ENCODE measurements at regions not wholly inside any gene's neighbourhood (a gene's known extent, or its start where the extent isn't known, plus 50 kb on each side); places are given as distances from the start of the nearest gene placed in this dataset.

GRCh38 chr3:153246806-153247205, 84.8 kb downstream of the RAP2B start:
- Histone ChIP-seq H2AFZ (ENCODE audit: low read depth, low read length) (no peak overlapping the region), H3K36me3 (ENCODE audit: control insufficient read depth in 2 of 2, extremely low read depth in 1 of 2, insufficient read depth in 2 of 2, low read length in 2 of 2) (no peaks in the 10 kb centered on the region), H3K4me2 (ENCODE audit: insufficient read depth, low read length) (no peak overlapping the region), H3K9ac (replicated peaks; ENCODE audit: extremely low read depth, insufficient read depth, low read length) (no peak overlapping the region), H3K79me2 (ENCODE audit: control insufficient read depth, insufficient read depth, low read length) (no peaks in the 10 kb centered on the region), H4K20me1 (replicated peaks; ENCODE audit: control insufficient read depth, extremely low read depth, insufficient read depth, low read length) (no peaks in the 10 kb centered on the region), H3K9me3 (replicated peaks; ENCODE audit: control insufficient read depth, insufficient read depth, low read length) (no peaks in the 10 kb centered on the region), H3K4me1 (ENCODE audit: control insufficient read depth, extremely low read depth, insufficient read depth, low read length) (no peaks in the 10 kb centered on the region), H3K4me3 (replicated peaks in 1 of 3; ENCODE audit: insufficient read depth in 1 of 3, low read depth in 1 of 3, low read length in 3 of 3) (no peak overlapping the region), H3K9me1 (replicated peaks; ENCODE audit: control insufficient read depth, extremely low read depth, insufficient read depth, low read length) (no peaks in the 10 kb centered on the region), H3K27me3 (ENCODE audit: control insufficient read depth in 2 of 2, insufficient read depth in 2 of 2, low read length in 2 of 2) (no peaks in the 10 kb centered on the region), H3K27ac (ENCODE audit: insufficient read depth, low read depth, low read length) (no peak overlapping the region)
- intact Hi-C loops (cut with micrococcal nuclease) = no loop called here
- ChIA-PET CTCF (interaction anchor here (1.1 kb wide), 1 partner anchor 37 kb away, joined by 4 read pairs; no protein-coding TSS in a partner anchor), POLR2A (no interaction called here)
- DNase-seq (ENCODE audit: low read depth, low spot score) = no peak
- FAIRE-seq = no peak
- dilution Hi-C loops (cut with MboI; ENCODE audit: extremely low pct_ligation_motif_present, low sequenced_read_pairs) = no loop called here
- no TSS peak for BruUV-seq (replicated peaks)
- no peak for TF ChIP-seq CTCF (IDR thresholded peaks at IDR 0.05; ENCODE audit: extremely low read depth in 1 of 2, insufficient read depth in 1 of 2, low read depth in 1 of 2, low read length in 2 of 2)
- no peak for TF ChIP-seq GATA2 (IDR thresholded peaks at IDR 0.05; ENCODE audit: insufficient read depth, insufficient read length, low read depth, low read length)
- no peak for TF ChIP-seq JUN (IDR thresholded peaks at IDR 0.05; ENCODE audit: borderline replicate concordance, insufficient read depth, insufficient read length, low read depth)
- no peak for TF ChIP-seq EZH2 (IDR thresholded peaks at IDR 0.05; ENCODE audit: borderline replicate concordance, low read depth, low read length, severe bottlenecking)
- no peak for TF ChIP-seq FOS (IDR thresholded peaks at IDR 0.05; ENCODE audit: borderline replicate concordance, insufficient read depth, low read length)
- TF ChIP-seq POLR2A (IDR thresholded peaks at IDR 0.05; ENCODE audit: low read depth, low read length) = no peak
- TF ChIP-seq MAX (IDR thresholded peaks at IDR 0.05; ENCODE audit: insufficient read depth, insufficient read length) = no peak
- TF ChIP-seq POLR2AphosphoS5 (IDR thresholded peaks at IDR 0.05; ENCODE audit: insufficient read depth, low read depth, low read length) = no peak
- TF ChIP-seq MYC (IDR thresholded peaks at IDR 0.05; ENCODE audit: low read depth, low read length) = no peak
